Type B pancreatic cell (in vitro differentiated cells): ENCODE measurements at regions not wholly inside any gene's neighbourhood (a gene's known extent, or its start where the extent isn't known, plus 50 kb on each side); places are given as distances from the start of the nearest gene placed in this dataset.

Experiments used
- DNase-seq: peaks from one replicate; pipeline ENCODE4 v3.0.0; 2021; ENCODE audit warnings: mixed read lengths; ENCODE audit not compliant: unreplicated experiment; ENCODE audit errors: extremely low spot score
- H3K27ac Mint-ChIP-seq: 2 replicates; pipeline ENCODE4 v1.8.0; 2021; ENCODE audit warnings: mild to moderate bottlenecking, mixed read lengths
- H3K27me3 Mint-ChIP-seq: 2 replicates; pipeline ENCODE4 v1.8.0; 2021; ENCODE audit warnings: mixed read lengths
- H3K36me3 Mint-ChIP-seq: 2 replicates; pipeline ENCODE4 v1.8.0; 2021; ENCODE audit warnings: mixed read lengths
- H3K4me1 Mint-ChIP-seq: one replicate; pipeline ENCODE4 v1.8.0; 2021; ENCODE audit warnings: mixed read lengths; ENCODE audit not compliant: unreplicated experiment
- H3K4me3 Mint-ChIP-seq: 2 replicates; pipeline ENCODE4 v1.8.0; 2021; ENCODE audit warnings: mild to moderate bottlenecking, mixed read lengths
- H3K9me3 Mint-ChIP-seq: 2 replicates; pipeline ENCODE4 v1.8.0; 2021; ENCODE audit warnings: mixed read lengths
- TF ChIP-seq, protein P1 (sequence below): fragments of 200-600 bp; sonication (generic); conservative IDR thresholded peaks from 2 replicates; pipeline ENCODE4 v1.5.0; 2021; ENCODE audit warnings: antibody characterized with exemption, mild to moderate bottlenecking

DNA sequence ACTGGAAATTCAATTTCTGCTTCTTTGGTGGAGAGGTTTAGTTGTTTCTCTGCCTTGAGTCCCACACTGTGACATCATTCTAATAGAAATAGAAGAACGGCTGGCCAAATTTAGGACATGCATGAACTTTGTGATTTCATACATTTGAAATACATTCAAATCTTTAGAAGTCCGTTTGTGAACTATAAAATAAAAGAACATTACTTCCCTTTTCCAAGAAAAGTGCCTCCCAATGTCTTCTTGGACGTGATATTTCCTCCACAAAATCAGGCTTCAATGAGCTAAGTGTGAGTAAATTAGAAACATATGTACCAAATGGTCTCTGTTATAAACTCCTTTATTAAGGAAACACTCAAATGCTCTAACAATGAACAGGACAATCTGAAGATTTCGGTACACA is 314.5 kb upstream of the AKR1E2 start:
- H3K4me3 Mint-ChIP-seq: no peak overlapping the region
- H3K9me3 Mint-ChIP-seq: peaks cover 4% of the 10 kb centered on the region
- peaks cover 15% of the 10 kb centered on the region for H3K4me1 Mint-ChIP-seq
- TF ChIP-seq, protein P1, sequence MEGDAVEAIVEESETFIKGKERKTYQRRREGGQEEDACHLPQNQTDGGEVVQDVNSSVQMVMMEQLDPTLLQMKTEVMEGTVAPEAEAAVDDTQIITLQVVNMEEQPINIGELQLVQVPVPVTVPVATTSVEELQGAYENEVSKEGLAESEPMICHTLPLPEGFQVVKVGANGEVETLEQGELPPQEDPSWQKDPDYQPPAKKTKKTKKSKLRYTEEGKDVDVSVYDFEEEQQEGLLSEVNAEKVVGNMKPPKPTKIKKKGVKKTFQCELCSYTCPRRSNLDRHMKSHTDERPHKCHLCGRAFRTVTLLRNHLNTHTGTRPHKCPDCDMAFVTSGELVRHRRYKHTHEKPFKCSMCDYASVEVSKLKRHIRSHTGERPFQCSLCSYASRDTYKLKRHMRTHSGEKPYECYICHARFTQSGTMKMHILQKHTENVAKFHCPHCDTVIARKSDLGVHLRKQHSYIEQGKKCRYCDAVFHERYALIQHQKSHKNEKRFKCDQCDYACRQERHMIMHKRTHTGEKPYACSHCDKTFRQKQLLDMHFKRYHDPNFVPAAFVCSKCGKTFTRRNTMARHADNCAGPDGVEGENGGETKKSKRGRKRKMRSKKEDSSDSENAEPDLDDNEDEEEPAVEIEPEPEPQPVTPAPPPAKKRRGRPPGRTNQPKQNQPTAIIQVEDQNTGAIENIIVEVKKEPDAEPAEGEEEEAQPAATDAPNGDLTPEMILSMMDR: no peak
- H3K36me3 Mint-ChIP-seq: no peaks in the 10 kb centered on the region
- DNase-seq: no peak
- H3K27ac Mint-ChIP-seq: no peak overlapping the region
- H3K27me3 Mint-ChIP-seq: no peaks in the 10 kb centered on the region

DNA sequence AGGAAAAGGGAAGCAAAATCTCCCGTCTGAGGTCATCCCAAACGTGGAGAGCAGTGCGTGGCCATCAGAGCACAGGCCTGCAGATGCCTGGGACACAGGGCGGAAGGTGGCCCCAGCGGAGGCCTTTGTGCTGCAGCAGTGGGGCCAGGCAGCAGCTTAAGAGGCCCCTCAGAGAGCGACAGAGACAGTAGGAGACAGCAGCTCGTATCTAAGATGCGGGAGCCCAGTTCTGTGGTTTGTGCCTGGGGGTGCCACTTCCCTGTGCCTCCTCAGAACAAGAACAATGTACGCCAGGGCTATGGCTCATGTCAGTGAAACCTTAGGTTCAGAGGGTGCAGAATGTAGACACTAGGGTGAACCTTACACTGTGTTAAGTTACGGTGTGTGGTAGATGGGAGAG is 316.6 kb upstream of the AKR1E2 start:
- no peaks in the 10 kb centered on the region for H3K27me3 Mint-ChIP-seq
- TF ChIP-seq, protein P1: no peak
- H3K4me1 Mint-ChIP-seq: peaks cover 15% of the 10 kb centered on the region
- DNase-seq: no peak
- no peaks in the 10 kb centered on the region for H3K36me3 Mint-ChIP-seq
- no peaks in the 10 kb centered on the region for H3K9me3 Mint-ChIP-seq
- no peak overlapping the region for H3K4me3 Mint-ChIP-seq
- H3K27ac Mint-ChIP-seq: no peak overlapping the region

DNA sequence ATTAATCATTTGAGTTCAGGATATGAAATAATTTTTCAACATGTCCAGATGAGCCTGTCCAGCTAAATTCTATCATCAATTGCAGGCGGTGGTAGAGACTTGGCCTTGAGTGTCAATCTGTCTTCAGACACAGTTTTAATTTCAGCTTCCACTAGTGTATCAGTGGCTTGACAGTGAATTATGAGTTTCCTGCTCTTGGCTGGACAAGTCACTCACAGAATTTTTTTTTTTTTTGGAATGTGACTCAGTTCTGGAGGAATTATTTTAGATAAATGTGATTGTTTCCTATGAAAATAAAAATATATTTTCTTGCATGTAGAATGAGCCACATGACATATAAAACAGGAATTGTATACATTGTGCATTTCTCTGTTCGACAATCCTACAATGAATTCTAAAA is 319.9 kb upstream of the AKR1E2 start:
- no peaks in the 10 kb centered on the region for H3K27me3 Mint-ChIP-seq
- H3K4me1 Mint-ChIP-seq: peaks cover 3% of the 10 kb centered on the region
- H3K36me3 Mint-ChIP-seq: no peaks in the 10 kb centered on the region
- H3K27ac Mint-ChIP-seq: no peak overlapping the region
- DNase-seq: no peak
- no peaks in the 10 kb centered on the region for H3K9me3 Mint-ChIP-seq
- no peak overlapping the region for H3K4me3 Mint-ChIP-seq
- TF ChIP-seq, protein P1: no peak

DNA sequence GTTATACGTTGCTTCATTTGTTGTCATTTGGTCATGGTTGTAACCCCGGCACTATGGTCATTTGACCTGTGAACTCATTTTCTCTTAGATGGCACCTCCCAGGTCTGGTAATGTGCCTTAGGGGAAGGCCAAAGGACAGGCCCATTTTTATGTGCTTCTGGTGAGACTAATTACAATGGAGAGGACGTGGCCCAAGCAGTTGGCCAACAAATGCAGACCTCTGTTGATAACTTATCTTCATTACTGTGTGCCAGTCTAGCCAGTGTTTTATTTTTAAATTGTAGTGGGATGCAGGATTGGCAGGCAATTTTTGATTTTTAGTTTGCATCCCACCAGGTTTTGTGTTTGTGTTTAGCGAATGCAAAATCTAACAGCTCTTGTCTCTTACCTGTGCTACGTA is 321.5 kb upstream of the AKR1E2 start:
- Mint-ChIP-seq H3K27ac (no peak overlapping the region), H3K9me3 (no peaks in the 10 kb centered on the region), H3K36me3 (no peaks in the 10 kb centered on the region), H3K4me1 (peaks cover 5% of the 10 kb centered on the region), H3K4me3 (no peak overlapping the region), H3K27me3 (no peaks in the 10 kb centered on the region)
- TF ChIP-seq, protein P1: no peak
- no peak for DNase-seq

DNA sequence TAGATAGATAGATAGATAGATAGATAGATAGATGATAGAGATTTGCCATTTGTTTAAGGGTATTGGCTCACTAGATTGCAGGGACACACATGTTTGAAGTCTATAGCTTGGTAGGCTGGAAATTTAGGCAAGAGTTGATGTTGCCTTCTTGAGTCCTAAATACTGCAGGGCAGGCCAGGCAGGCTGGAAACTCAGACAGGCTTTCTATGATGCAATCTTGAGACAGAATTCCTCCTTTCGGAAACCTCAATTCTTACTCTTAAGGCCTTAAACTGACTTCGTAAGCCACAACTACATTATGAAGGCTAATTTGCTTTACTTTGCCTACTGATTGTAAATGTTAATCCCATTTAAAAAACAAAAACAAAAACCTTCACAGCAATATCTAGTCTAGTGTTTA is 322.9 kb upstream of the AKR1E2 start:
- TF ChIP-seq, protein P1: no peak
- H3K9me3 Mint-ChIP-seq: no peaks in the 10 kb centered on the region
- DNase-seq: no peak
- H3K27me3 Mint-ChIP-seq: no peaks in the 10 kb centered on the region
- peaks cover 10% of the 10 kb centered on the region for H3K4me1 Mint-ChIP-seq
- no peak overlapping the region for H3K4me3 Mint-ChIP-seq
- H3K27ac Mint-ChIP-seq: no peak overlapping the region
- H3K36me3 Mint-ChIP-seq: no peaks in the 10 kb centered on the region

DNA sequence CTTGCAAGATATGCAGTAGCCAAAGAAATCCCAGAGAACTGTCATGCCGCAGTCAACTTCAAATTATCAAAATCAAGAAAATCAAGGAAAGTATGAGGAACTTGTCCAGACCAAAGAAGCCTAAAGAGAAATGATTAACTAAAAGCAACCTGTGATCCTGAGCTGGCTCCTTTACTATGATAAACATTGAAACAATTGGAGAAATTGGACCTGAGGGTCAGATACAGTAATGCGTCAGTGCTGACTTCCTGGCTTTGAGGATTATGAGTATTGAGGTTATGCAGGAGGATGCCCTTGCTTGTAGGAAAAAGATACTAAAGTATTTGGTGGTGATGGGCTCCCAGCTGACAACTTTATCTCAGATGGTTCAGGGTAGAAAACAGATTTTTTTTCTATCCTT is 324.7 kb upstream of the AKR1E2 start:
- Mint-ChIP-seq H3K4me1 (peaks cover 10% of the 10 kb centered on the region), H3K4me3 (no peak overlapping the region), H3K36me3 (no peaks in the 10 kb centered on the region), H3K27ac (no peak overlapping the region), H3K27me3 (no peaks in the 10 kb centered on the region), H3K9me3 (no peaks in the 10 kb centered on the region)
- DNase-seq: no peak
- TF ChIP-seq, protein P1: no peak
